ENCODE measurements at regions not wholly inside any gene's neighbourhood (a gene's known extent, or its start where the extent isn't known, plus 50 kb on each side); places are given as distances from the start of the nearest gene placed in this dataset.

DNA sequence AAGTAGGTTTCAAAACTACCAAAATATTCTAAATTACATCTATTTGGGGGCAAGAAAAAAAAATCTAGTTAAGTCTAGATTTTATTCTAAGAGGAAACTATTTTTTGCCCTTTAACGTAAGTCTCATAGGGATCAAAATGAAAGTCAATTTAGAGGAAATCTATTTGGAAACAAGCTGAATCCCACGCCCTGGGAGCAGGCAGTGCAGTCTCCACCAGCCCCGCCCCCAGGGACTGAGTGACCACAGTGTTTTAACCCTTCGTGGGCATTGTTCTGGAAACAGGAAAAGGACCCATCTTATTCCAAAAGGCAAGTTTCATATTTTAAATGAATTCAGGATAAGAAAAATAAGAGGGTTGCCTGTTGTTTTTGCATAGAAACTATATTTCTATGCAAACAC is 209.7 kb downstream of the SPRY2 start:
- TF ChIP-seq POLR2A (IDR thresholded peaks at IDR 0.05): no peak
- TF ChIP-seq, protein P1, sequence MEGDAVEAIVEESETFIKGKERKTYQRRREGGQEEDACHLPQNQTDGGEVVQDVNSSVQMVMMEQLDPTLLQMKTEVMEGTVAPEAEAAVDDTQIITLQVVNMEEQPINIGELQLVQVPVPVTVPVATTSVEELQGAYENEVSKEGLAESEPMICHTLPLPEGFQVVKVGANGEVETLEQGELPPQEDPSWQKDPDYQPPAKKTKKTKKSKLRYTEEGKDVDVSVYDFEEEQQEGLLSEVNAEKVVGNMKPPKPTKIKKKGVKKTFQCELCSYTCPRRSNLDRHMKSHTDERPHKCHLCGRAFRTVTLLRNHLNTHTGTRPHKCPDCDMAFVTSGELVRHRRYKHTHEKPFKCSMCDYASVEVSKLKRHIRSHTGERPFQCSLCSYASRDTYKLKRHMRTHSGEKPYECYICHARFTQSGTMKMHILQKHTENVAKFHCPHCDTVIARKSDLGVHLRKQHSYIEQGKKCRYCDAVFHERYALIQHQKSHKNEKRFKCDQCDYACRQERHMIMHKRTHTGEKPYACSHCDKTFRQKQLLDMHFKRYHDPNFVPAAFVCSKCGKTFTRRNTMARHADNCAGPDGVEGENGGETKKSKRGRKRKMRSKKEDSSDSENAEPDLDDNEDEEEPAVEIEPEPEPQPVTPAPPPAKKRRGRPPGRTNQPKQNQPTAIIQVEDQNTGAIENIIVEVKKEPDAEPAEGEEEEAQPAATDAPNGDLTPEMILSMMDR (IDR thresholded peaks at IDR 0.05): no peak

All from ovary (tissue), 3 donors.